ENCODE measurements at regions not wholly inside any gene's neighbourhood (a gene's known extent, or its start where the extent isn't known, plus 50 kb on each side); places are given as distances from the start of the nearest gene placed in this dataset.
"Not testable (repeated sequence)": the region's sequence is repeated elsewhere in the genome, so short reads cannot be mapped to it uniquely, and the experiment has no call there.

DNA sequence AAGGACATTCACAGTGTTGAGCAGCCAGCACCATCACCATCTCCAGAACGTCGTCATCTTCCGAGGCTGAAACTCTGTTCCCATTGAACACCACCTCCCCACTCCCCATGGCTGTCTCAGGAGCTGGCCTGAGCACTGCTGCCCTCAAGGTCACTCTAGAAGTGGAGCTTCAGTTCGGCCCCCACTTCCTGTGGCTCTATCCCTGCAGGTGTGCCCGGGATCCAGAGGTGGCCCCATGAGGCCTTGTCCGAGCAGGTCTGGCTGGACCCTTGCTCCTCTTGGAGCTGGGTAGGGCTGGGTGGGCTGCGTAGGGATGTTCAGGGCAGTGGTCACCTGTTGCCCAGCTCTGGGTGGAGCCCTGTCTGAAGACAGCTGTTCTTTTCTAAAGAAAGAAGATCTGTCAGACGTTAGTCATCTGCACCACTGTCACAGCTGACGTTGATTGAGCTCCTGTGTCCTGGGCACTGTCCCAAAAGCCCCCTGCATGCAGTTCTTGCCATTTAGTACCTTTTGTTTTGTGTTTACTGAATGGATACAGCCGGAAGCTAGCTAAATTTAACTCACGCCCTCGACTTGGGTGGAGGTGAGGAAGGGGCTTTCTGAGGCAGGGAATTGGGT is 75.5 kb upstream of the CLDN5 start:
- no peak for DNase-seq (ENCODE audit: low read depth)

- DNase-seq (ENCODE audit: low read depth): not testable (repeated sequence)
Observed at GRCh38 chr22:19603346-19603745, 79.1 kb upstream of the CLDN5 start.

DNA sequence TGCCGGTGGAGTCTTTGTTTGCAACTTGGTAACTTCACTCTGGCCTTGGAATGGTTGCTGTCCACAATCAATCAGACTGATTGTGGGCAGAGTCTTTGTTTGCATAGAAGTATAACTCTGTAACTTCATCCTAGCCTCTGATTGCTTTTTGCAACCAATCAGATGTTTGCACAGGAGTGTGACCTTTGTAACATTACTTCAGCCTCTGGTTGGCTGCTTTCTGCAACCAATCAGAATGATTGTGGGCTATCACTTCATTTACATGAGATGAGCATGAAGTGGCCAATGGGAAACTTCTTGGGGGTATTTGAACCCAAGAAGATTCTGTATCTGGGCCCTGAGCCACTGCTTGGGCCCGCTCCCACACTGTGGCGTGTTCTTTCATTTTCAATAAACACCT is 79.6 kb upstream of the CLDN5 start:
- no peak for DNase-seq (ENCODE audit: low read depth)

- DNase-seq (ENCODE audit: low read depth): no peak
Observed at GRCh38 chr22:19604711-19605268, 80.6 kb upstream of the CLDN5 start.

DNA sequence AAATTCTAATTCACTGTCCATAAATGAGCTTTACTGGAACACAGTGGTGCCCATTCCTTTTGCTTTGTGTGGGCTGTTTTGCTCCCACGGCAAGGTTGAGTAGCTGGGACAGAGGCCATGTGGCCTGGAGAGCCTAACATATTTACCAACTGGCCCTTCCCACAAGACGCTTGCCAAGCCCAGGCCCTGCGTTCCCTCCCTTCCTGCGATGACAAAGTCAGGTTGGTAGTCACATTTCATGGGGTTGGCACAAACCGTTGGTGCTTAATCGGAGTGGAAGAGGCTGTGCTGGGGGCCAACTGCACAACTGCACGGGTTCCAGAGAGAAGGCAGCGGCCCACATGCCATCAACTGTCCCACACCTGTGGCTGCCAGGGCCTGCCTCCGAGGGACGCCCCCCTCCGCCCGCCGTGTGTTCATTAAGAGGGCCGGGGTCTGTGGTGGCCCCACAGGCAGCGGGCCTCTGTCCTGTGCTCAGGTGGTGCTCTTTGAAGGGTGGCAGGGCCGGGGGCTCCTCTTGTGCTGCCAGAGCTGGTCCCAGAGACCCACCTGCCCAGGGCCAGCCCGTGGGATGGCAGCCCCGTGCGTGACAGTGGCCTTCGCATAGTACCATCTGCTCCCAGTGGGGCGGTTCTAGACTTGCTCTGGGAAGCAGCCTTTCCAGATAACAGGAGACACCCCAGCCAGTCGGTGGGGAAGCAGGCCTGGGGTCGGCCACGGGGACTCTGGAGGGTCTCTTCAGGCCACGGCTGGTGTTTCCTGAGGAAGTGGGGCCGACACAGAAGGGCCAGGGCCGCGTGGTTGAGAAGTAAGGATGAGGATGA is 81.5 kb upstream of the CLDN5 start:
- no peak for DNase-seq (ENCODE audit: low read depth)

DNA sequence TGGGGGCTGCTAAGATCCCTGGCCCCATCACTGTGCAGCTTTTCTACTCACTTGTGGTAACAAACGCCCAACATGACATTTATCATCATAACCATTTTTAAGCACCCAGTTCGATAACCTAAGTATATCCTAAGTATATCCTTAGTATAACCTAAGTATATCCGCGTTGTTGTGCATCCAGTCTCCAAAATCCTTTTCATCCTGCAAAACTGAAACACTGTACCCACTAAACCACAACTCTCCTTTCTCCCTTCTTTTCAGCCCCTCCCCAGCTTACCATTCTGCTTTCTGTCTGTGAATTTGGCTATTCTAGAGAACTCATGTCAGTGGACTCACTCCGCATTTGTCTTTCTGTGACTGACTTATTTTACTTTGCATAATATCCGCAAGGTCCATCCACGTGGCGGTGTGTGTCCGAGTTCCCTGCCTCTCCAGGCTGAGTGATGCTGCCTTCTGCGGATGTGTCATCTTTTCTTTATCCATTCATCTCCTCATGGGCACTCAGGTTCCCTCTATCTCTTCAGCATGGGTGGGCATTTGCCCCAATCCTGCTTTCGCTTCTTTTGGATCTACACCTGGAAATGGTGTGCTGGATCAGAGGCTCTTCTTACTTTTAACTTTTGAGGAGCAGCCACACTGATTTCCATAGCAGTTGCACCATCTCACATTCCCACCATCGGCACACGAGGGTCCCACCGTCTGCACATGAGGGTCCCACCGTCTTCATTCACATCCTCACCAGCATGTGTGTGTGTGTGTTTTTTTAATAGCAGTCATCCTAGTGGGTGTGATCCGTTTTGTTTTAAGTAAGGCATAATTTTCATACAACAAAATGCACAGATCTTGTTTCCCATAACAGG is 82.4 kb upstream of the CLDN5 start:
- no peak for DNase-seq (ENCODE audit: low read depth)

GRCh38 chr22:19607192-19608002 is 83.2 kb upstream of the CLDN5 start:
- DNase-seq (ENCODE audit: low read depth): no peak

GRCh38 chr22:19608003-19608690 is 83.9 kb upstream of the CLDN5 start:
- no peak for DNase-seq (ENCODE audit: low read depth)

- DNase-seq (ENCODE audit: low read depth): not testable (repeated sequence)
Observed at GRCh38 chr22:19609753-19610152, 85.5 kb upstream of the CLDN5 start.

GRCh38 chr22:19610518-19611253 is 86.5 kb upstream of the CLDN5 start:
- DNase-seq (ENCODE audit: low read depth): no peak

DNA sequence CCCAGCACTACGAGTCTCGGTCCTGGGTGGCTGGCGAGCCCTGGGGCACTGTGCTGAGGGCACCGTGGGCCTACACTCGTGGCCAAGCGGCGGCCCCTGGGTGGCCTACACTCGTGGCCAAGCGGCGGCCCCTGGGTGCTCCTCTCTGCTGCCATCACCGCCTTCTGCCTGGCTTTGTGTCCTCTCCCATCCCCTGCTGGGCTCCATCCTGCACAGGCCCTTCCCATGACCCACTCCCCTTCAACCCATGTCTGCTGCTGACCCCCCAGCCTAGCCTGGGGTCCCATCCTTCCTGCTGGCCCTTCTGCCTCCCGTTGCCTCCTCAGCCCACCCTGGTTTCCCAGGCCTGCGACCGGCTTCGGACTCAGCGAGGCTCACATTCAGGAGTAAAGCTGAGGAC is 87.4 kb upstream of the CLDN5 start:
- no peak for DNase-seq (ENCODE audit: low read depth)

- no peak for DNase-seq (ENCODE audit: low read depth)
Observed at GRCh38 chr22:19612866-19613572, 88.8 kb upstream of the CLDN5 start.

- no peak for DNase-seq (ENCODE audit: low read depth)
Observed at GRCh38 chr22:19614536-19614863, 90.3 kb upstream of the CLDN5 start.

GRCh38 chr22:19615001-19615461 is 90.8 kb upstream of the CLDN5 start:
- no peak for DNase-seq (ENCODE audit: low read depth)

DNA sequence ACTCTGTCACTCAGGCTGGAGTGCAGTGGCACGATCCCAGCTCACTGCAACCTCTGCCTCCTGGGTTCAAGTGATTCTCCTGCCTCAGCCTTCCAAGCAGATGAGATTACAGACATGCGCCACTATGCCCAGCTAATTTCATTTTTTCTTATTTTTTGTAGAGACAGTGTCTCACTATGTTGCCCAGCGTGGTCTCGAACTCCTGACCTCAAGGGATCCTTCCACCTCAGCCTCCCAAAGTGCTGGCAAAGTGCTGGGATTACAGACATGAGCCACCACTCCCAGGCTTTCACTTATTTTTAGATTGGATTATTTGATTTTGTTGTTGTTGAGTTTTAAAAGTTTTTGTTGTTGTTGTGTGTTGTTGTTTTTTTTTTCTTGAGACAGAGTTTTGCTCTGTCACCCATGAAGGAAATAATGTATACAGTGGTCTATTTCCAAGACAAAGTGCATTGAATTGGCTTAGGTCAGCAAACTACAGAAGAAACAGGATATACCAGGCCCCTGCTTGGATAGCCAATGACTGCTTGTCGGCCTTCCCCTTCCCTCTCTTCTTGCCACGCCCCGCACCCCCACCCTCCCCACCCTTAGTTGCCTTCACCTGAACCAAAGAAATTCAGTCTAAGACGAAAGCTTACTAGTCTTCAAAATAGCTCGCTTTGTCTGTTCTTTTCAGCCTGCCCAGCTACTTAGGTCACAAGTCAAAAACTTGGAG is 91.8 kb upstream of the CLDN5 start:
- DNase-seq (ENCODE audit: low read depth): no peak

GRCh38 chr22:19619144-19620009 is 94.9 kb upstream of the SEPTIN5 start:
- DNase-seq (ENCODE audit: low read depth): no peak

DNA sequence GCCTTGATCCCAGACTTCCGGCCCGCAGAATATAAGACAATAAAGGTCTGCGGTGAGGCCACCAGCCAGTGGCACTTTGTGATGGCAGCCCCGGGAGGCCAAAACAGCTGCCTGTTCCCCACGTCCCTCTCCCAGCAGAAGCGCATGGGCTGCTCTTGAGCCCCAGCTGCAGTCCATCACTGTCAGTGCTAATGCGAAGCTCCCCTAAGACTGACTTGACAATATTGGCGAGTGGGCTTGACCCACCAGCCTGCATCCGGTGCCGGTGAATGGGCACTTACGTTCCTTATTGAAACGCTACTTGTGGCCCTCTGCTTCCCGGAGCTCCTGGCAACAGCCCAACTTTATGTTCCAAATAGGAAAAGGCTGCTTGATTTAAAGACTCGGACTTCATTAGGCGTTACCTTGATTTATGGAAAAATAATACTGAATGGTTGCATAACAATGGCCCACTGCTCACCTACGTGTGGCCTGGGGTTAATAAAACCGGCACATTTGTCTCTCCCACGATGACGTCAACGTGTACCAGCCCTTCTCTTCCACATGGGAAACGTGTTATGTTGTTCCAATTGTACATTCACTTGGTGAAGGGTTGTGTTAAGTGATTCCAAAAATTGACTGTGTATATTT is 93.4 kb upstream of the SEPTIN5 start:
- DNase-seq (ENCODE audit: low read depth): no peak
